ENCODE measurements at regions not wholly inside any gene's neighbourhood (a gene's known extent, or its start where the extent isn't known, plus 50 kb on each side); places are given as distances from the start of the nearest gene placed in this dataset.

- TF ChIP-seq MXI1 (IDR thresholded peaks at IDR 0.05; ENCODE audit: borderline replicate concordance, low read depth, low read length) (no peak), CTCF (conservative IDR thresholded peaks at IDR 0.05; ENCODE audit: low read depth, low read length) (no peak), NFE2L2 (IDR thresholded peaks at IDR 0.05; ENCODE audit: low read depth, low read length) (no peak)
These were observed 2581.8 kb downstream of the PCDH9 start for GRCh38 chr13:64648293-64648692.
